ENCODE measurements at regions not wholly inside any gene's neighbourhood (a gene's known extent, or its start where the extent isn't known, plus 50 kb on each side); places are given as distances from the start of the nearest gene placed in this dataset.
A peak's percentile ranks its signal among the peaks of the same experiment; 100 is the strongest.
"Not testable (repeated sequence)": the region's sequence is repeated elsewhere in the genome, so short reads cannot be mapped to it uniquely, and the experiment has no call there.

- ChIA-PET POLR2A (interaction anchor here (0.6 to 1.1 kb wide), 2 partner anchors 429 to 488 kb away, joined by 3 read pairs; no protein-coding TSS in a partner anchor), CTCF (ENCODE audit: unreplicated experiment) (no interaction called here)
- H2AFZ ChIP-seq (ENCODE audit: low read length) = no peak overlapping the region
- TF ChIP-seq CTCF (conservative IDR thresholded peaks at IDR 0.05; ENCODE audit: low read length) = no peak
- TF ChIP-seq EZH2phosphoT487 (IDR thresholded peaks at IDR 0.05; ENCODE audit: borderline replicate concordance, low read depth, low read length) = no peak
- H4K20me1 ChIP-seq (ENCODE audit: insufficient read depth, low read length) = no peaks in the 10 kb centered on the region
- H3K4me3 ChIP-seq (ENCODE audit: low read depth, low read length, poor library complexity, severe bottlenecking) = no peak overlapping the region
- no peaks in the 10 kb centered on the region for H3K9me3 ChIP-seq (ENCODE audit: low read length)
- no peak overlapping the region for H3K4me2 ChIP-seq (ENCODE audit: low read length)
- H3K9me2 ChIP-seq (ENCODE audit: insufficient read depth, low read length) = no peaks in the 10 kb centered on the region
- H3K27ac ChIP-seq (ENCODE audit: low read depth, low read length, poor library complexity, severe bottlenecking) = no peak overlapping the region
- no TSS peak for BruUV-seq (replicated peaks)
- H3K36me3 ChIP-seq (ENCODE audit: insufficient read depth, low read length) = no peaks in the 10 kb centered on the region
- intact Hi-C loops (cut with micrococcal nuclease; ENCODE audit: unreplicated experiment) = no loop called here
- no peak for DNase-seq (ENCODE audit: low spot score)
- no peaks in the 10 kb centered on the region for H3K4me1 ChIP-seq (ENCODE audit: insufficient read depth, low read length, poor library complexity, severe bottlenecking)
- H3K79me2 ChIP-seq (ENCODE audit: insufficient read depth, low read depth, low read length) = no peaks in the 10 kb centered on the region
These were observed 337.3 kb upstream of the ARHGEF26 start for GRCh38 chr3:153783741-153784480.

- H3K9me3 ChIP-seq (ENCODE audit: low read length) = no peaks in the 10 kb centered on the region
- no peak overlapping the region for H2AFZ ChIP-seq (ENCODE audit: low read length)
- no peaks in the 10 kb centered on the region for H4K20me1 ChIP-seq (ENCODE audit: insufficient read depth, low read length)
- H3K4me2 ChIP-seq (ENCODE audit: low read length) = no peak overlapping the region
- POLR2A ChIA-PET = interaction anchor here (0.6 to 1.1 kb wide), 3 partner anchors 109 to 746 kb away, joined by 3 read pairs; no protein-coding TSS in a partner anchor
- intact Hi-C loops (cut with micrococcal nuclease; ENCODE audit: unreplicated experiment) = no loop called here
- BruUV-seq (replicated peaks) = no TSS peak
- H3K79me2 ChIP-seq (ENCODE audit: insufficient read depth, low read depth, low read length) = no peaks in the 10 kb centered on the region
- TF ChIP-seq EZH2phosphoT487 (IDR thresholded peaks at IDR 0.05; ENCODE audit: borderline replicate concordance, low read depth, low read length) = no peak
- TF ChIP-seq CTCF (conservative IDR thresholded peaks at IDR 0.05; ENCODE audit: low read length) = peak; percentile 24; the same call in 1 of the 2 replicates
- H3K4me1 ChIP-seq (ENCODE audit: insufficient read depth, low read length, poor library complexity, severe bottlenecking) = no peaks in the 10 kb centered on the region
- no peak overlapping the region for H3K27ac ChIP-seq (ENCODE audit: low read depth, low read length, poor library complexity, severe bottlenecking)
- H3K36me3 ChIP-seq (ENCODE audit: insufficient read depth, low read length) = no peaks in the 10 kb centered on the region
- no peaks in the 10 kb centered on the region for H3K9me2 ChIP-seq (ENCODE audit: insufficient read depth, low read length)
- no peak overlapping the region for H3K4me3 ChIP-seq (ENCODE audit: low read depth, low read length, poor library complexity, severe bottlenecking)
- CTCF ChIA-PET (ENCODE audit: unreplicated experiment) = no interaction called here
- no peak for DNase-seq (ENCODE audit: low spot score)
These were observed 335.3 kb upstream of the ARHGEF26 start for GRCh38 chr3:153785901-153786300.

- H3K4me2 ChIP-seq (ENCODE audit: low read length) = no peak overlapping the region
- no peaks in the 10 kb centered on the region for H3K79me2 ChIP-seq (ENCODE audit: insufficient read depth, low read depth, low read length)
- no peaks in the 10 kb centered on the region for H3K4me1 ChIP-seq (ENCODE audit: insufficient read depth, low read length, poor library complexity, severe bottlenecking)
- intact Hi-C loops (cut with micrococcal nuclease; ENCODE audit: unreplicated experiment) = no loop called here
- BruUV-seq (replicated peaks) = no TSS peak
- no peaks in the 10 kb centered on the region for H3K9me3 ChIP-seq (ENCODE audit: low read length)
- POLR2A ChIA-PET = no interaction called here
- DNase-seq (ENCODE audit: low spot score) = no peak
- TF ChIP-seq CTCF (conservative IDR thresholded peaks at IDR 0.05; ENCODE audit: low read length) (no peak), EZH2phosphoT487 (IDR thresholded peaks at IDR 0.05; ENCODE audit: borderline replicate concordance, low read depth, low read length) (no peak)
- H3K9me2 ChIP-seq (ENCODE audit: insufficient read depth, low read length) = no peaks in the 10 kb centered on the region
- H2AFZ ChIP-seq (ENCODE audit: low read length) = no peak overlapping the region
- no peaks in the 10 kb centered on the region for H4K20me1 ChIP-seq (ENCODE audit: insufficient read depth, low read length)
- CTCF ChIA-PET (ENCODE audit: unreplicated experiment) = no interaction called here
- no peak overlapping the region for H3K4me3 ChIP-seq (ENCODE audit: low read depth, low read length, poor library complexity, severe bottlenecking)
- H3K36me3 ChIP-seq (ENCODE audit: insufficient read depth, low read length) = no peaks in the 10 kb centered on the region
- no peak overlapping the region for H3K27ac ChIP-seq (ENCODE audit: low read depth, low read length, poor library complexity, severe bottlenecking)
These were observed 331.8 kb upstream of the ARHGEF26 start for GRCh38 chr3:153789380-153789779.

GRCh38 chr3:153797056-153797455, 324.1 kb upstream of the ARHGEF26 start:
- DNase-seq (ENCODE audit: low spot score); H3K79me2 ChIP-seq (ENCODE audit: insufficient read depth, low read depth, low read length); H3K36me3 ChIP-seq (ENCODE audit: insufficient read depth, low read length); BruUV-seq (replicated peaks); H3K9me3 ChIP-seq (ENCODE audit: low read length); H3K27ac ChIP-seq (ENCODE audit: low read depth, low read length, poor library complexity, severe bottlenecking); H3K4me2 ChIP-seq (ENCODE audit: low read length); CTCF ChIA-PET (ENCODE audit: unreplicated experiment); H3K9me2 ChIP-seq (ENCODE audit: insufficient read depth, low read length); H3K4me1 ChIP-seq (ENCODE audit: insufficient read depth, low read length, poor library complexity, severe bottlenecking); H4K20me1 ChIP-seq (ENCODE audit: insufficient read depth, low read length); H2AFZ ChIP-seq (ENCODE audit: low read length); POLR2A ChIA-PET; intact Hi-C loops (cut with micrococcal nuclease; ENCODE audit: unreplicated experiment); H3K4me3 ChIP-seq (ENCODE audit: low read depth, low read length, poor library complexity, severe bottlenecking): not testable (repeated sequence)
